ENCODE measurements at regions not wholly inside any gene's neighbourhood (a gene's known extent, or its start where the extent isn't known, plus 50 kb on each side); places are given as distances from the start of the nearest gene placed in this dataset.

GRCh38 chr15:24733659-24734058, 58.1 kb downstream of the NPAP1 start:
- H3K36me3 ChIP-seq: no peaks in the 10 kb centered on the region
- H3K4me3 ChIP-seq (ENCODE audit: low read depth, low read length): no peak overlapping the region
- peaks cover 23% of the 10 kb centered on the region for H3K27me3 ChIP-seq (ENCODE audit: insufficient read depth, low read depth, severe bottlenecking)
- no peak for DNase-seq
- H3K27ac ChIP-seq: no peak overlapping the region
- no peak for TF ChIP-seq CTCF (IDR thresholded peaks at IDR 0.05; ENCODE audit: low read depth, low read length)
- H3K9me3 ChIP-seq (ENCODE audit: severe bottlenecking): no peaks in the 10 kb centered on the region

GRCh38 chr15:24734396-24734795, 58.8 kb downstream of the NPAP1 start:
- Histone ChIP-seq H3K27ac (no peak overlapping the region), H3K27me3 (ENCODE audit: insufficient read depth, low read depth, severe bottlenecking) (peaks cover 24% of the 10 kb centered on the region), H3K36me3 (no peaks in the 10 kb centered on the region), H3K9me3 (ENCODE audit: severe bottlenecking) (no peaks in the 10 kb centered on the region), H3K4me3 (ENCODE audit: low read depth, low read length) (no peak overlapping the region)
- DNase-seq: no peak
- no peak for TF ChIP-seq CTCF (IDR thresholded peaks at IDR 0.05; ENCODE audit: low read depth, low read length)

- Histone ChIP-seq H3K4me3 (ENCODE audit: low read depth, low read length) (no peak overlapping the region), H3K27ac (no peak overlapping the region), H3K36me3 (no peaks in the 10 kb centered on the region), H3K27me3 (ENCODE audit: insufficient read depth, low read depth, severe bottlenecking) (peaks cover 46% of the 10 kb centered on the region), H3K9me3 (ENCODE audit: severe bottlenecking) (no peaks in the 10 kb centered on the region)
- no peak for TF ChIP-seq CTCF (IDR thresholded peaks at IDR 0.05; ENCODE audit: low read depth, low read length)
- DNase-seq: no peak
These were observed 69.7 kb downstream of the NPAP1 start for GRCh38 chr15:24745290-24745689.

- DNase-seq: no peak
- peaks cover 38% of the 10 kb centered on the region for H3K27me3 ChIP-seq (ENCODE audit: insufficient read depth, low read depth, severe bottlenecking)
- H3K27ac ChIP-seq: no peak overlapping the region
- H3K36me3 ChIP-seq: no peaks in the 10 kb centered on the region
- H3K4me3 ChIP-seq (ENCODE audit: low read depth, low read length): no peak overlapping the region
- TF ChIP-seq CTCF (IDR thresholded peaks at IDR 0.05; ENCODE audit: low read depth, low read length): no peak
- H3K9me3 ChIP-seq (ENCODE audit: severe bottlenecking): no peaks in the 10 kb centered on the region
These were observed 70.5 kb downstream of the NPAP1 start for GRCh38 chr15:24746094-24746493.

GRCh38 chr15:24747376-24747775, 71.8 kb downstream of the NPAP1 start:
- no peak for DNase-seq
- Histone ChIP-seq H3K27ac (no peak overlapping the region), H3K4me3 (ENCODE audit: low read depth, low read length) (no peak overlapping the region), H3K9me3 (ENCODE audit: severe bottlenecking) (no peaks in the 10 kb centered on the region), H3K36me3 (no peaks in the 10 kb centered on the region), H3K27me3 (ENCODE audit: insufficient read depth, low read depth, severe bottlenecking) (peaks cover 30% of the 10 kb centered on the region)
- TF ChIP-seq CTCF (IDR thresholded peaks at IDR 0.05; ENCODE audit: low read depth, low read length): no peak

- Histone ChIP-seq H3K36me3 (no peaks in the 10 kb centered on the region), H3K4me3 (ENCODE audit: low read depth, low read length) (no peak overlapping the region), H3K27me3 (ENCODE audit: insufficient read depth, low read depth, severe bottlenecking) (peaks cover 26% of the 10 kb centered on the region), H3K27ac (no peak overlapping the region), H3K9me3 (ENCODE audit: severe bottlenecking) (no peaks in the 10 kb centered on the region)
- TF ChIP-seq CTCF (IDR thresholded peaks at IDR 0.05; ENCODE audit: low read depth, low read length): no peak
- DNase-seq: no peak
These were observed 73.4 kb downstream of the NPAP1 start for GRCh38 chr15:24748812-24749439.

Measured in WERI-Rb-1 (cell line).